Suprapubic skin (tissue), 4 donors: ENCODE measurements at regions not wholly inside any gene's neighbourhood (a gene's known extent, or its start where the extent isn't known, plus 50 kb on each side); places are given as distances from the start of the nearest gene placed in this dataset.

Source experiments
- CTCF ChIP-seq, 2 donors: fragments of 200-600 bp in 1 of 2; fragments of 450-650 bp in 1 of 2; sonication (generic) in 1 of 2; IDR thresholded peaks; one replicate each; pipeline ENCODE4 v1.5.1; 2016 to 2019; ENCODE audit warnings: antibody characterized with exemption in 2 of 2, mild to moderate bottlenecking in 1 of 2, moderate library complexity in 1 of 2
- POLR2A ChIP-seq, 2 donors: fragments of 450-650 bp; IDR thresholded peaks; one replicate each; pipeline ENCODE4 v1.6.1; 2017; ENCODE audit warnings: antibody characterized with exemption in 2 of 2, mild to moderate bottlenecking in 2 of 2, moderate library complexity in 2 of 2
- POLR2AphosphoS5 ChIP-seq, 3 donors: sonication (generic); formaldehyde crosslinking; IDR thresholded peaks; one replicate each; pipeline ENCODE4 v1.6.1; 2017; ENCODE audit warnings: antibody characterized with exemption in 3 of 3

GRCh38 chr4:74667438-74667837 is 126.9 kb downstream of the BTC start:
- TF ChIP-seq CTCF (IDR thresholded peaks at IDR 0.05) (no peak), POLR2AphosphoS5 (IDR thresholded peaks at IDR 0.05) (no peak), POLR2A (IDR thresholded peaks at IDR 0.05) (no peak)
